H9 (cell line): ENCODE measurements at regions not wholly inside any gene's neighbourhood (a gene's known extent, or its start where the extent isn't known, plus 50 kb on each side); places are given as distances from the start of the nearest gene placed in this dataset.
A peak's percentile ranks its signal among the peaks of the same experiment; 100 is the strongest.

ENCODE experiments used
- DNase-seq: peaks from one replicate; pipeline ENCODE4 v3.0.0-alpha.2; 2017
- H2AFZ ChIP-seq: one replicate; pipeline ENCODE4 v1.6.1; 2013; ENCODE audit warnings: mild to moderate bottlenecking, low read length, control low read depth, moderate library complexity
- H2AK5ac ChIP-seq: 2 replicates; pipeline ENCODE4 v1.6.1; 2013; ENCODE audit warnings: low read length, control low read depth, mixed read lengths; ENCODE audit not compliant: insufficient read length
- H2BK120ac ChIP-seq: one replicate; pipeline ENCODE4 v1.6.1; 2013; ENCODE audit warnings: low read depth, mild to moderate bottlenecking, low read length, control low read depth, inconsistent platforms; ENCODE audit not compliant: poor library complexity, severe bottlenecking
- H2BK12ac ChIP-seq: 2 replicates; pipeline ENCODE4 v1.6.1; 2013; ENCODE audit warnings: low read length, control low read depth, mixed read lengths, low read depth; ENCODE audit not compliant: insufficient read length
- H2BK15ac ChIP-seq: 2 replicates; pipeline ENCODE4 v1.6.1; 2013; ENCODE audit warnings: low read depth, low read length, control low read depth
- H2BK20ac ChIP-seq: one replicate; pipeline ENCODE4 v1.6.1; 2013; ENCODE audit warnings: low read depth, mild to moderate bottlenecking, low read length, control low read depth, inconsistent platforms; ENCODE audit not compliant: poor library complexity, severe bottlenecking
- H2BK5ac ChIP-seq: 2 replicates; pipeline ENCODE4 v1.6.1; 2013; ENCODE audit warnings: low read length, control low read depth, mixed read lengths; ENCODE audit not compliant: insufficient read length
- H3K14ac ChIP-seq: 2 replicates; pipeline ENCODE4 v1.6.1; 2013; ENCODE audit warnings: low read length, control low read depth; ENCODE audit not compliant: insufficient read depth
- H3K18ac ChIP-seq: 2 replicates; pipeline ENCODE4 v1.6.1; 2013; ENCODE audit warnings: low read depth, mild to moderate bottlenecking, mixed read lengths, low read length, control low read depth; ENCODE audit not compliant: insufficient read length
- H3K23ac ChIP-seq: 2 replicates; pipeline ENCODE4 v1.6.1; 2013; ENCODE audit warnings: low read length, control low read depth, mixed read lengths, low read depth; ENCODE audit not compliant: insufficient read length
- H3K23me2 ChIP-seq: 2 replicates; pipeline ENCODE4 v1.6.1; 2013; ENCODE audit warnings: low read depth, mild to moderate bottlenecking, mixed read lengths, low read length, control low read depth; ENCODE audit not compliant: insufficient read length, poor library complexity, severe bottlenecking
- H3K27ac ChIP-seq: 2 replicates; pipeline ENCODE4 v1.5.1; 2013; ENCODE audit warnings: low read length, control low read depth, mixed read lengths, low read depth; ENCODE audit not compliant: insufficient read length
- H3K27me3 ChIP-seq: 2 replicates; pipeline ENCODE4 v1.6.1; 2013; ENCODE audit warnings: low read length, control low read depth, inconsistent platforms; ENCODE audit not compliant: insufficient read depth
- H3K4ac ChIP-seq: 2 replicates; pipeline ENCODE4 v1.6.1; 2013; ENCODE audit warnings: low read depth, mild to moderate bottlenecking, control low read depth, inconsistent platforms, low read length, moderate library complexity
- H3K4me1 ChIP-seq: 2 replicates; pipeline ENCODE4 v1.6.1; 2013; ENCODE audit warnings: low read length, control low read depth, inconsistent platforms; ENCODE audit not compliant: insufficient read depth
- H3K4me2 ChIP-seq: 2 replicates; pipeline ENCODE4 v1.6.1; 2013; ENCODE audit warnings: low read length, control low read depth, mixed read lengths; ENCODE audit not compliant: insufficient read length, insufficient read depth
- H3K56ac ChIP-seq: 2 replicates; pipeline ENCODE4 v1.6.1; 2013; ENCODE audit warnings: low read depth, mild to moderate bottlenecking, mixed read lengths, low read length, control low read depth; ENCODE audit not compliant: insufficient read length
- H3K79me1 ChIP-seq: 2 replicates; pipeline ENCODE4 v1.6.1; 2013; ENCODE audit warnings: low read depth, mild to moderate bottlenecking, moderate library complexity, low read length, control low read depth, inconsistent platforms; ENCODE audit not compliant: insufficient read depth, poor library complexity, severe bottlenecking
- H3K79me2 ChIP-seq: 2 replicates; pipeline ENCODE4 v1.6.1; 2013; ENCODE audit warnings: low read length, control low read depth, inconsistent platforms; ENCODE audit not compliant: insufficient read depth
- H3K9ac ChIP-seq: 2 replicates; pipeline ENCODE4 v1.6.1; 2013; ENCODE audit warnings: low read length, control low read depth, mixed read lengths; ENCODE audit not compliant: insufficient read length; ENCODE audit errors: extremely low read depth
- H3K9me3 ChIP-seq: one replicate; pipeline ENCODE4 v1.6.1; 2013; ENCODE audit warnings: low read depth, low read length, inconsistent platforms; ENCODE audit not compliant: control insufficient read depth
- H3T11ph ChIP-seq: one replicate; pipeline ENCODE4 v1.6.1; 2013; ENCODE audit warnings: mild to moderate bottlenecking, low read length, control low read depth, inconsistent platforms
- H4K20me1 ChIP-seq: one replicate; pipeline ENCODE4 v1.6.1; 2013; ENCODE audit not compliant: control insufficient read depth, insufficient read length, insufficient read depth
- H4K5ac ChIP-seq: 2 replicates; pipeline ENCODE4 v1.6.1; 2013; ENCODE audit warnings: low read depth, mild to moderate bottlenecking, mixed read lengths, low read length, control low read depth; ENCODE audit not compliant: insufficient read length
- H4K8ac ChIP-seq: replicated peaks from 2 replicates; pipeline ENCODE4 v1.6.1; 2013; ENCODE audit warnings: low read length, control low read depth, mixed read lengths, low read depth; ENCODE audit not compliant: insufficient read length
- H4K91ac ChIP-seq: 2 replicates; pipeline ENCODE4 v1.6.1; 2013; ENCODE audit warnings: low read depth, mild to moderate bottlenecking, moderate library complexity, mixed read lengths, low read length, control low read depth; ENCODE audit not compliant: insufficient read length
- H3K27ac Mint-ChIP-seq, 3 experiments: 2 replicates in 2 of 3; 3 replicates in 1 of 3; pipeline ENCODE4 v1.8.0; 2020 to 2021; ENCODE audit warnings: mixed read lengths in 3 of 3, mild to moderate bottlenecking in 1 of 3, moderate library complexity in 1 of 3
- H3K27me3 Mint-ChIP-seq: 2 replicates; pipeline ENCODE4 v1.8.0; 2021; ENCODE audit warnings: low read depth, mild to moderate bottlenecking, moderate library complexity, mixed read lengths
- H3K36me3 Mint-ChIP-seq, 3 experiments: 2 replicates in 2 of 3; 3 replicates in 1 of 3; pipeline ENCODE4 v1.8.0; 2020 to 2021; ENCODE audit warnings: low read depth in 3 of 3, mixed read lengths in 3 of 3; ENCODE audit not compliant: insufficient read depth in 1 of 3
- H3K4me1 Mint-ChIP-seq, 2 experiments: 2 replicates each; pipeline ENCODE4 v1.8.0; 2020; ENCODE audit warnings: mixed read lengths in 2 of 2
- H3K4me3 Mint-ChIP-seq, 2 experiments: 2 replicates in 1 of 2; 3 replicates in 1 of 2; pipeline ENCODE4 v1.8.0; 2020 to 2021; ENCODE audit warnings: mild to moderate bottlenecking in 2 of 2, mixed read lengths in 2 of 2, moderate library complexity in 1 of 2
- H3K9me3 Mint-ChIP-seq, 2 experiments: 2 replicates in 1 of 2; 3 replicates in 1 of 2; pipeline ENCODE4 v1.8.0; 2020; ENCODE audit warnings: mild to moderate bottlenecking in 2 of 2, mixed read lengths in 2 of 2, moderate library complexity in 1 of 2
- WGBS: extraction: QIAGEN DNeasy Blood & Tissue Kit; methylation state at CpG from one replicate; pipeline ENCODE4 v1.1.7; 2013; ENCODE audit warnings: missing lambda C conversion rate, low lambda C conversion rate, mixed read lengths; ENCODE audit not compliant: insufficient read length; ENCODE audit errors: extremely low coverage; 5-methylcytosine and 5-hydroxymethylcytosine counted together
- TF ChIP-seq, protein P1 (sequence below): fragments of 200-600 bp; sonication (generic); conservative IDR thresholded peaks from 3 replicates; pipeline ENCODE4 v1.8.0; 2021; ENCODE audit warnings: antibody characterized with exemption, mild to moderate bottlenecking

DNA sequence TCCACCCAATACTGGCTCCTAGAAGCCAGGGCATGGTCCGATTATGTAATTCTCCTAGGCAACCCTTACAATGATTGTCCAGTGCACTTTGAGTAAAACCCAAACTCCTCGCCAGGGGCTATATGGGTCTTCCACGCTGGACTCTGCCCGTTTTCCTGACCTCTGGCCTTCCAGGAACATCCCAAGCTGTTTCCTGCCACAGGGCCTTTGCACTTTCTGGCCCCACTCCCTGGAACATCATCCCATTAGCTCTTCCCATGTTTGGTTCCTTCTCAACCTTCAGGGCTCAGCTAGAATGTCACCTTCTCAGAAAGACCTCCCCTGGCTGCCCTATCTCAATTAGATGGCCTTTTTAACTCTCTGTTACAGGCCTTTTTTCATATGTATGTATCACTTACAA is 85.4 kb downstream of the IRF2BPL start:
- no peaks in the 10 kb centered on the region for H3K79me1 ChIP-seq
- no peaks in the 10 kb centered on the region for H4K20me1 ChIP-seq
- Mint-ChIP-seq H3K36me3 (peaks cover 0 to 4% (median 0%) of the 10 kb centered on the region in 3 experiments; a peak in 1 of 7 replicates), H3K4me3 (no peak overlapping the region), H3K27ac (no peak overlapping the region), H3K4me1 (peaks cover 31 to 41% of the 10 kb centered on the region in 2 experiments), H3K27me3 (no peaks in the 10 kb centered on the region), H3K9me3 (no peaks in the 10 kb centered on the region; a peak in 1 of 5 replicates)
- no peak overlapping the region for H3K4me2 ChIP-seq
- H3K23ac ChIP-seq: no peak overlapping the region
- H2BK15ac ChIP-seq: peak overlapping the region; percentile 85; the same call in 1 of the 2 replicates
- H2AK5ac ChIP-seq: no peak overlapping the region
- no peak overlapping the region for H3K9ac ChIP-seq
- no peak overlapping the region for H3K56ac ChIP-seq
- H4K5ac ChIP-seq: no peak overlapping the region
- H3K14ac ChIP-seq: no peak overlapping the region
- WGBS: no CpG with 5 or more reads among the region's 4 CpGs
- no peaks in the 10 kb centered on the region for H3K79me2 ChIP-seq
- no peak overlapping the region for H4K91ac ChIP-seq
- H3T11ph ChIP-seq: no peak overlapping the region
- no peaks in the 10 kb centered on the region; the same call in 1 of the 2 replicates for H3K27me3 ChIP-seq
- H3K23me2 ChIP-seq: no peaks in the 10 kb centered on the region
- DNase-seq: no peak
- TF ChIP-seq, protein P1, sequence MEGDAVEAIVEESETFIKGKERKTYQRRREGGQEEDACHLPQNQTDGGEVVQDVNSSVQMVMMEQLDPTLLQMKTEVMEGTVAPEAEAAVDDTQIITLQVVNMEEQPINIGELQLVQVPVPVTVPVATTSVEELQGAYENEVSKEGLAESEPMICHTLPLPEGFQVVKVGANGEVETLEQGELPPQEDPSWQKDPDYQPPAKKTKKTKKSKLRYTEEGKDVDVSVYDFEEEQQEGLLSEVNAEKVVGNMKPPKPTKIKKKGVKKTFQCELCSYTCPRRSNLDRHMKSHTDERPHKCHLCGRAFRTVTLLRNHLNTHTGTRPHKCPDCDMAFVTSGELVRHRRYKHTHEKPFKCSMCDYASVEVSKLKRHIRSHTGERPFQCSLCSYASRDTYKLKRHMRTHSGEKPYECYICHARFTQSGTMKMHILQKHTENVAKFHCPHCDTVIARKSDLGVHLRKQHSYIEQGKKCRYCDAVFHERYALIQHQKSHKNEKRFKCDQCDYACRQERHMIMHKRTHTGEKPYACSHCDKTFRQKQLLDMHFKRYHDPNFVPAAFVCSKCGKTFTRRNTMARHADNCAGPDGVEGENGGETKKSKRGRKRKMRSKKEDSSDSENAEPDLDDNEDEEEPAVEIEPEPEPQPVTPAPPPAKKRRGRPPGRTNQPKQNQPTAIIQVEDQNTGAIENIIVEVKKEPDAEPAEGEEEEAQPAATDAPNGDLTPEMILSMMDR: no peak
- H4K8ac ChIP-seq: no peak overlapping the region
- H3K4me1 ChIP-seq: no peaks in the 10 kb centered on the region; the same call in 1 of the 2 replicates
- no peak overlapping the region for H3K27ac ChIP-seq
- peak overlapping the region; percentile 22 for H3K18ac ChIP-seq
- H3K4ac ChIP-seq: no peak overlapping the region
- no peak overlapping the region for H2BK20ac ChIP-seq
- H2BK120ac ChIP-seq: no peak overlapping the region
- H2BK5ac ChIP-seq: no peak overlapping the region
- no peak overlapping the region for H2AFZ ChIP-seq
- H3K9me3 ChIP-seq: no peaks in the 10 kb centered on the region
- no peak overlapping the region for H2BK12ac ChIP-seq
